K562 (cell line): ENCODE measurements at regions not wholly inside any gene's neighbourhood (a gene's known extent, or its start where the extent isn't known, plus 50 kb on each side); places are given as distances from the start of the nearest gene placed in this dataset.

ENCODE experiments used
- ATAC-seq: fragments of 200-7000 bp; cut with Tn5 transposase; 3 replicates; pipeline ENCODE4 v1.9.1; 2020; ENCODE audit warnings: moderate library complexity
- BruUV-seq: library from RNA; stranded (reverse); fragments of 400-500 nt; replicated peaks from 2 replicates; lab custom pipeline; 2021; lab: Mats Ljungman, UMichigan
- CTCF ChIA-PET: fragments of 300-600 bp; formaldehyde crosslinking; extraction: SDS; loops from one replicate; lab custom pipeline; 2021; ENCODE audit warnings: low intra/inter-chr PET ratio; lab: Yijun Ruan, JAX
- POLR2A ChIA-PET: fragments of 300-600, 350-650 bp; sonication (Branson Sonifier 250); formaldehyde crosslinking; extraction: SDS; loops from one replicate; lab custom pipeline; 2021; ENCODE audit warnings: antibody characterized with exemption, inconsistent platforms; lab: Yijun Ruan, JAX
- DNase-seq, 4 experiments: peaks; one replicate each; pipeline versions ENCODE4 v3.0.0 to v3.0.0-alpha.2; 2011 to 2018; ENCODE audit warnings: low spot score in 3 of 4, mixed read lengths in 3 of 4; ENCODE audit errors: extremely low read depth in 1 of 4
- FAIRE-seq: peaks from 2 replicates; lab custom pipeline; 2011; peaks lifted over from hg19 to GRCh38; lab: Jason Lieb, UNC
- H2AFZ ChIP-seq: 2 replicates; pipeline ENCODE4 v1.6.0; 2011; ENCODE audit warnings: low read depth, low read length, control low read depth, inconsistent platforms
- H3K27ac ChIP-seq: fragments of 200-600 bp; 3 replicates; pipeline ENCODE4 v1.8.0; 2011; ENCODE audit warnings: low read depth, mild to moderate bottlenecking, control low read depth, inconsistent platforms, low read length, moderate library complexity, mixed read lengths; ENCODE audit errors: extremely low read depth
- H3K27me3 ChIP-seq, 2 experiments: fragments of 300-600 bp in 1 of 2; 2 replicates in 1 of 2; 3 replicates in 1 of 2; pipeline versions ENCODE4 v1.6.0 to v1.8.0; 2011; ENCODE audit warnings: inconsistent platforms in 2 of 2, low read length in 2 of 2, mild to moderate bottlenecking in 1 of 2, mixed read lengths in 1 of 2, moderate library complexity in 1 of 2; ENCODE audit not compliant: control insufficient read depth in 2 of 2, insufficient read depth in 2 of 2
- H3K36me3 ChIP-seq: fragments of 300-600 bp; 3 replicates; pipeline ENCODE4 v1.8.0; 2011; ENCODE audit warnings: mild to moderate bottlenecking, low read length, inconsistent platforms; ENCODE audit not compliant: control insufficient read depth, insufficient read depth
- H3K4me1 ChIP-seq, 2 experiments: fragments of 200-600 bp in 1 of 2; replicated peaks in 1 of 2; 2 replicates in 1 of 2; 3 replicates in 1 of 2; pipeline versions ENCODE4 v1.5.1 to v1.8.0; 2011; ENCODE audit warnings: inconsistent platforms in 2 of 2, low read length in 2 of 2, mild to moderate bottlenecking in 1 of 2, mixed read lengths in 1 of 2, moderate library complexity in 1 of 2; ENCODE audit not compliant: control insufficient read depth in 2 of 2, insufficient read depth in 2 of 2
- H3K4me2 ChIP-seq: 2 replicates; pipeline ENCODE4 v1.6.1; 2011; ENCODE audit warnings: low read length, control low read depth, inconsistent platforms, mixed read lengths; ENCODE audit not compliant: insufficient read depth
- H3K4me3 ChIP-seq: fragments of 200-600 bp; sonication (generic), shearing (Covaris generic); 2 replicates; pipeline ENCODE4 v1.5.1; 2016; ENCODE audit warnings: control low read depth, inconsistent platforms
- H3K79me2 ChIP-seq: fragments of 200-600 bp; 3 replicates; pipeline ENCODE4 v1.8.0; 2011; ENCODE audit warnings: low read length, inconsistent platforms; ENCODE audit not compliant: control insufficient read depth, insufficient read depth
- H3K9ac ChIP-seq, 2 experiments: 2 replicates each; pipeline versions ENCODE4 v1.6.0 to v1.6.1; 2011; ENCODE audit warnings: low read depth in 2 of 2, low read length in 2 of 2, control low read depth in 1 of 2, inconsistent platforms in 1 of 2, mild to moderate bottlenecking in 1 of 2, mixed read lengths in 1 of 2; ENCODE audit not compliant: insufficient read depth in 1 of 2
- H3K9me1 ChIP-seq: one replicate; pipeline ENCODE4 v1.6.0; 2011; ENCODE audit warnings: inconsistent platforms, mild to moderate bottlenecking, low read length, moderate library complexity; ENCODE audit not compliant: control insufficient read depth, insufficient read depth
- H3K9me3 ChIP-seq: replicated peaks from 2 replicates; pipeline ENCODE4 v1.5.1; 2011; ENCODE audit warnings: low read depth, low read length, inconsistent platforms; ENCODE audit not compliant: control insufficient read depth, insufficient read depth
- H4K20me1 ChIP-seq: replicated peaks from 2 replicates; pipeline ENCODE4 v1.6.1; 2011; ENCODE audit warnings: low read length, inconsistent platforms, mixed read lengths; ENCODE audit not compliant: control insufficient read depth, insufficient read depth
- CREBBP ChIP-seq: IDR thresholded peaks from one replicate; pipeline ENCODE4 v1.6.1; 2012; ENCODE audit warnings: low read depth, mild to moderate bottlenecking, control low read depth, inconsistent platforms, low read length
- CSDE1 ChIP-seq, 2 experiments: fragments of 450-650 bp; IDR thresholded peaks; 2 replicates each; pipeline ENCODE4 v1.6.1; 2016; ENCODE audit warnings: mild to moderate bottlenecking in 1 of 2
- FOSL1 ChIP-seq: fragments of 200-800 bp; sonication (Bioruptor generic); conservative IDR thresholded peaks from 2 replicates; pipeline ENCODE4 v1.6.1; 2016; ENCODE audit warnings: missing genetic modification characterization, missing compliant biosample characterization
- MYNN ChIP-seq, 2 experiments: sonication (generic); formaldehyde crosslinking in 1 of 2; IDR thresholded peaks; 2 replicates each; pipeline versions ENCODE4 v1.5.0 to v1.6.1; 2016 to 2020; ENCODE audit warnings: antibody characterized with exemption in 1 of 2, missing genetic modification reagents in 1 of 2
- NONO ChIP-seq, 2 experiments: fragments of 200-400 bp in 1 of 2; fragments of 450-650 bp in 1 of 2; formaldehyde crosslinking in 1 of 2; IDR thresholded peaks; 2 replicates each; pipeline ENCODE4 v1.6.1; 2017; ENCODE audit warnings: low read depth in 2 of 2, mild to moderate bottlenecking in 2 of 2, moderate library complexity in 2 of 2, low read length in 1 of 2
- RBM25 ChIP-seq: fragments of 200-400 bp; formaldehyde crosslinking; IDR thresholded peaks from 2 replicates; pipeline ENCODE4 v1.6.1; 2018; ENCODE audit warnings: low read length, low read depth, moderate library complexity; ENCODE audit not compliant: severe bottlenecking
- ZKSCAN3 ChIP-seq: fragments of 250-450 bp; sonication (Bioruptor Pico); IDR thresholded peaks from 2 replicates; pipeline ENCODE4 v1.4.0; 2020
- ZNF354B ChIP-seq: fragments of 250-450 bp; sonication (Bioruptor Pico); IDR thresholded peaks from 2 replicates; pipeline ENCODE4 v1.4.0; 2020
- ZNF507 ChIP-seq: conservative IDR thresholded peaks from 2 replicates; pipeline ENCODE4 v1.6.1; 2017; ENCODE audit warnings: missing genetic modification characterization, missing compliant biosample characterization
- WGBS: fragments of 100-300 bp; shearing (Covaris generic); methylation state at CpG from one replicate; pipeline ENCODE4 v1.1.6; 2016; ENCODE audit warnings: low coverage, mixed read lengths; ENCODE audit not compliant: insufficient coverage; ENCODE audit errors: missing lambda C conversion rate; 5-methylcytosine and 5-hydroxymethylcytosine counted together
- in situ Hi-C: fragments of 300-500 bp; cut with MboI; formaldehyde crosslinking; loops from 4 replicates; pipeline ENCODE4 v1.15.0; 2018; ENCODE audit warnings: inconsistent platforms, mixed read lengths
- intact Hi-C: fragments of 100-400 bp; cut with micrococcal nuclease; formaldehyde crosslinking; loops from 2 replicates; pipeline ENCODE4 v1.14.2; 2022
- TF ChIP-seq, protein P1 (sequence below), 2 experiments: fragments of 450-650 bp in 1 of 2; sonication (generic) in 1 of 2; formaldehyde crosslinking in 1 of 2; IDR thresholded peaks; 2 replicates each; pipeline versions ENCODE4 v1.7.1 to v1.9.0; 2016 to 2022; ENCODE audit warnings: inconsistent platforms in 1 of 2, mild to moderate bottlenecking in 1 of 2, missing genetic modification reagents in 1 of 2

DNA sequence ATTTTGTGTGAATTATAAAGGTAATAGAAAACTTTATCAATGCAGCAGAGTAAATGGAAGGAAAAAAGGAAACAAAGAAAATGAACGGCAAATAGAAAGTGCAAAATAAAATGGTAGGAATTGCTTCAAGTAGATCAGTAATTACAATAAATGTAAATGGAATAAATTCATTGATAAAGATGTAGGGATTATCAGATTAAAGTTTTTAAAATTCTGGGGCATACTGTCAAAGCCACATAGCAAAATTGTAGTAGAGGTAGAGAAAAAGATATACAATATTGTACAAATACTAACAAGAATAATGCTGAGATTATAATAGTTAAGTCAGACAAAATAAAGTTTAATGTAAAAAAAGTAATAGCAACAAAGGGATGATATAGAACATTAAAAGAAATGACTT is 94.7 kb downstream of the SMIM20 start:
- FAIRE-seq: no peak
- WGBS: 0% methylated on average over 1 of the region's 1 CpG

DNA sequence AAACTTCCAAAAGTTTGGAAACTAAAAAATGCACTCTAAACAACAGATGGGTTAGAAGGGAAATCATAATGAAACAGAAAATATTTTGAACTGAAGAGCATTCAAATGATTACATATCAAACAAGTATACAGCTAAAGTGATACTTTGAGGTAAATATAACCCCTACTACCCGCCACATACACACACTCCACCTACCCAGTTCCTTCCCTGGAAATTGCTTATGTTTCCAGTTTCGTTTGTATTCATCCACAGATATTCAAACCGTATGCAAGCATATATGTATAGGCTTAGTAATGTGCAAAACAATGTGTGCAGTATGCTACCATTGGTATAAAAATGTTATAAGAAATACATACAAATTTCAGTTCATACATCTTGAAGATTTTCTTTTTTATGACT is 95.5 kb downstream of the SMIM20 start:
- ChIA-PET CTCF (no interaction called here), POLR2A (no interaction called here)
- TF ChIP-seq, protein P1, sequence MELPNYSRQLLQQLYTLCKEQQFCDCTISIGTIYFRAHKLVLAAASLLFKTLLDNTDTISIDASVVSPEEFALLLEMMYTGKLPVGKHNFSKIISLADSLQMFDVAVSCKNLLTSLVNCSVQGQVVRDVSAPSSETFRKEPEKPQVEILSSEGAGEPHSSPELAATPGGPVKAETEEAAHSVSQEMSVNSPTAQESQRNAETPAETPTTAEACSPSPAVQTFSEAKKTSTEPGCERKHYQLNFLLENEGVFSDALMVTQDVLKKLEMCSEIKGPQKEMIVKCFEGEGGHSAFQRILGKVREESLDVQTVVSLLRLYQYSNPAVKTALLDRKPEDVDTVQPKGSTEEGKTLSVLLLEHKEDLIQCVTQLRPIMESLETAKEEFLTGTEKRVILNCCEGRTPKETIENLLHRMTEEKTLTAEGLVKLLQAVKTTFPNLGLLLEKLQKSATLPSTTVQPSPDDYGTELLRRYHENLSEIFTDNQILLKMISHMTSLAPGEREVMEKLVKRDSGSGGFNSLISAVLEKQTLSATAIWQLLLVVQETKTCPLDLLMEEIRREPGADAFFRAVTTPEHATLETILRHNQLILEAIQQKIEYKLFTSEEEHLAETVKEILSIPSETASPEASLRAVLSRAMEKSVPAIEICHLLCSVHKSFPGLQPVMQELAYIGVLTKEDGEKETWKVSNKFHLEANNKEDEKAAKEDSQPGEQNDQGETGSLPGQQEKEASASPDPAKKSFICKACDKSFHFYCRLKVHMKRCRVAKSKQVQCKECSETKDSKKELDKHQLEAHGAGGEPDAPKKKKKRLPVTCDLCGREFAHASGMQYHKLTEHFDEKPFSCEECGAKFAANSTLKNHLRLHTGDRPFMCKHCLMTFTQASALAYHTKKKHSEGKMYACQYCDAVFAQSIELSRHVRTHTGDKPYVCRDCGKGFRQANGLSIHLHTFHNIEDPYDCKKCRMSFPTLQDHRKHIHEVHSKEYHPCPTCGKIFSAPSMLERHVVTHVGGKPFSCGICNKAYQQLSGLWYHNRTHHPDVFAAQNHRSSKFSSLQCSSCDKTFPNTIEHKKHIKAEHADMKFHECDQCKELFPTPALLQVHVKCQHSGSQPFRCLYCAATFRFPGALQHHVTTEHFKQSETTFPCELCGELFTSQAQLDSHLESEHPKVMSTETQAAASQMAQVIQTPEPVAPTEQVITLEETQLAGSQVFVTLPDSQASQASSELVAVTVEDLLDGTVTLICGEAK (IDR thresholded peaks at IDR 0.05): no peak
- TF ChIP-seq, protein P1 (CRISPR knock-in tag; IDR thresholded peaks at IDR 0.05): no peak
- TF ChIP-seq ZKSCAN3 (CRISPR knock-in tag) (no peak), CREBBP (no peak), CSDE1 (IDR thresholded peaks at IDR 0.05) (no peak), MYNN (IDR thresholded peaks at IDR 0.05) (no peak), MYNN (CRISPR knock-in tag; IDR thresholded peaks at IDR 0.05) (no peak), NONO (IDR thresholded peaks at IDR 0.05; ENCODE audit: low read depth in 2 of 2, low read length in 1 of 2) (no peak)

More for the DNA sequence above, 94.7 kb downstream of the SMIM20 start:
- Histone ChIP-seq H3K27me3 (no peaks in the 10 kb centered on the region), H2AFZ (no peak overlapping the region), H4K20me1 (no peaks in the 10 kb centered on the region), H3K4me2 (no peak overlapping the region), H3K36me3 (no peaks in the 10 kb centered on the region), H3K4me3 (no peak overlapping the region), H3K27ac (no peak overlapping the region), H3K9me1 (no peaks in the 10 kb centered on the region), H3K79me2 (no peaks in the 10 kb centered on the region), H3K4me1 (no peaks in the 10 kb centered on the region), H3K9ac (no peak overlapping the region), H3K9me3 (no peaks in the 10 kb centered on the region)
- intact Hi-C loops: no loop called here
- ATAC-seq (no peak), DNase-seq (no peak)
- peak; percentile 98 for TF ChIP-seq ZNF507 (tag)
- no peak for TF ChIP-seq FOSL1 (tag)
- TF ChIP-seq RBM25: peak; percentile 39
- peak; percentile 69; the same call in 1 of the 2 replicates for TF ChIP-seq ZNF354B (CRISPR knock-in tag)
- ChIA-PET POLR2A (no interaction called here), CTCF (no interaction called here)
- no TSS peak for BruUV-seq
- in situ Hi-C loops: no loop called here

More for the DNA sequence above, 95.5 kb downstream of the SMIM20 start:
- Histone ChIP-seq H3K9ac (no peak overlapping the region), H3K9me3 (no peaks in the 10 kb centered on the region), H3K27ac (no peak overlapping the region), H3K79me2 (no peaks in the 10 kb centered on the region), H3K4me3 (no peak overlapping the region), H3K4me1 (no peaks in the 10 kb centered on the region), H2AFZ (no peak overlapping the region), H3K4me2 (no peak overlapping the region), H3K27me3 (no peaks in the 10 kb centered on the region), H3K9me1 (no peaks in the 10 kb centered on the region), H4K20me1 (no peaks in the 10 kb centered on the region), H3K36me3 (no peaks in the 10 kb centered on the region)
- in situ Hi-C loops (no loop called here), intact Hi-C loops (no loop called here)
- DNase-seq: no peak
- 0% methylated on average over 3 of the region's 3 CpGs for WGBS
- FAIRE-seq: no peak
- no TSS peak for BruUV-seq
- no peak for ATAC-seq
